ENCODE measurements at regions not wholly inside any gene's neighbourhood (a gene's known extent, or its start where the extent isn't known, plus 50 kb on each side); places are given as distances from the start of the nearest gene placed in this dataset.
"Not testable (repeated sequence)": the region's sequence is repeated elsewhere in the genome, so short reads cannot be mapped to it uniquely, and the experiment has no call there.

DNA sequence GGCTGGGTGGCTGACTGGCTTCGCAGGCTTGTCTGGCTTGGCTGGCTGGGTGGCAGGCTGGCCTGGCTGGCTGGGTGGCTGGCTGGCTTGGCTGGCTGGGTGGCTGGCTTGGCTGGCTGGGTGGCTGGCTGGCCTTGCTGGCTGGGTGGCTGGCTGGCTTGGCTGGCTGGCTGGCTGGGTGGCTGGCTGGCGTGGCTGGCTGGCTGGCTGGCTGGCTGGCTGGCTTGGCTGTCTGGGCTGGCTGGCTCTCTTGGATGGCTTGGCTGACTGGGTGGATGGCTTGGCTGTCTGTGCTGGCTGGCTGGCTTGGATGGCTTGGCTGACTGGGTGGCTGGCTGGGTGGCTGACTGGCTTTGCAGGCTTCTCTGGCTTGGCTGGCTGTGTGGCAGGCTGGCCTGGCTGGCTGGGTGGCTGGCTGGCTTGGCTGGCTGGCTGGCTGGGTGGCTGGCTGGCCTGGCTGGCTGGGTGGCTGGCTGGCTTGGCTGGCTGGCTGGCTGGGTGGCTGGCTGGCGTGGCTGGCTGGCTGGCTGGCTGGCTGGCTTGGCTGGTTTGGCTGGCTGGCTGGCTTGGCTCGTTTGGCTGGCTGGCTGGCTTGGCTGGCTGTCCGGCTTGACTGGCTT, 2808.1 kb downstream of the RPIA start:
- TF ChIP-seq, protein P1, sequence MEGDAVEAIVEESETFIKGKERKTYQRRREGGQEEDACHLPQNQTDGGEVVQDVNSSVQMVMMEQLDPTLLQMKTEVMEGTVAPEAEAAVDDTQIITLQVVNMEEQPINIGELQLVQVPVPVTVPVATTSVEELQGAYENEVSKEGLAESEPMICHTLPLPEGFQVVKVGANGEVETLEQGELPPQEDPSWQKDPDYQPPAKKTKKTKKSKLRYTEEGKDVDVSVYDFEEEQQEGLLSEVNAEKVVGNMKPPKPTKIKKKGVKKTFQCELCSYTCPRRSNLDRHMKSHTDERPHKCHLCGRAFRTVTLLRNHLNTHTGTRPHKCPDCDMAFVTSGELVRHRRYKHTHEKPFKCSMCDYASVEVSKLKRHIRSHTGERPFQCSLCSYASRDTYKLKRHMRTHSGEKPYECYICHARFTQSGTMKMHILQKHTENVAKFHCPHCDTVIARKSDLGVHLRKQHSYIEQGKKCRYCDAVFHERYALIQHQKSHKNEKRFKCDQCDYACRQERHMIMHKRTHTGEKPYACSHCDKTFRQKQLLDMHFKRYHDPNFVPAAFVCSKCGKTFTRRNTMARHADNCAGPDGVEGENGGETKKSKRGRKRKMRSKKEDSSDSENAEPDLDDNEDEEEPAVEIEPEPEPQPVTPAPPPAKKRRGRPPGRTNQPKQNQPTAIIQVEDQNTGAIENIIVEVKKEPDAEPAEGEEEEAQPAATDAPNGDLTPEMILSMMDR (conservative IDR thresholded peaks at IDR 0.05; ENCODE audit: low read depth, low read length): not testable (repeated sequence)
- TF ChIP-seq EZH2 (IDR thresholded peaks at IDR 0.05; ENCODE audit: borderline replicate concordance, low read depth, low read length, poor library complexity, severe bottlenecking): not testable (repeated sequence)
